GM12892 (cell line): ENCODE measurements at regions not wholly inside any gene's neighbourhood (a gene's known extent, or its start where the extent isn't known, plus 50 kb on each side); places are given as distances from the start of the nearest gene placed in this dataset.

ENCODE experiments used
- POLR2A ChIP-seq: IDR thresholded peaks from 2 replicates; pipeline ENCODE4 v1.6.1; 2011; ENCODE audit warnings: low read depth, low read length, control low read depth
- POLR2AphosphoS5 ChIP-seq: IDR thresholded peaks from 2 replicates; pipeline ENCODE4 v1.6.1; 2011; ENCODE audit warnings: low read depth, low read length, control low read depth

DNA sequence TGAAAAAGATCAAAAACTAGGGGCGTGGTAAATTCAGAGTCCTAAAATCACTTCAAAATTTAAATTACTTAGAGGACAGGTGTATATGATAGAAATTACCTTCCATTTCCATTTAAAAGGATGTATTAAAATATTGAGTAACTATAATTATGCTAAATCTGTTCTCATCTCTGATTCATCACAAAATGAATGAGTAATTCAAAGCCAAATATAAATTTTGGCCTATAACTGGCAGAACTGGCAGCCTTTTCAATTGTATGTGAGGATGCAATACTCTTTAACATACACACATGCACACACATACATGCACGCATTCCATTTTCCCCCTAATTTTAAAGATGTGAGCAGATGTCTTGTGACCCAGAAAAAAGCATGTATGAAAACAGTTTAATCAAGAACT lies 194.6 kb downstream of the EPM2A start:
- TF ChIP-seq POLR2A (no peak), POLR2AphosphoS5 (no peak)
